Chondrocyte (in vitro differentiated cells): ENCODE measurements at regions not wholly inside any gene's neighbourhood (a gene's known extent, or its start where the extent isn't known, plus 50 kb on each side); places are given as distances from the start of the nearest gene placed in this dataset.

Source experiments
- DNase-seq: peaks from one replicate; pipeline ENCODE4 v3.0.0; 2021; ENCODE audit warnings: mixed read lengths, low spot score
- H3K27ac Mint-ChIP-seq: one replicate; pipeline ENCODE4 v1.8.0; 2021; ENCODE audit warnings: mild to moderate bottlenecking, moderate library complexity, mixed read lengths; ENCODE audit not compliant: unreplicated experiment
- H3K27me3 Mint-ChIP-seq: 2 replicates; pipeline ENCODE4 v1.8.0; 2021; ENCODE audit warnings: low read depth, mixed read lengths
- H3K36me3 Mint-ChIP-seq: 2 replicates; pipeline ENCODE4 v1.8.0; 2021; ENCODE audit warnings: low read depth, mixed read lengths
- H3K4me1 Mint-ChIP-seq: 2 replicates; pipeline ENCODE4 v1.8.0; 2021; ENCODE audit warnings: low read depth, mild to moderate bottlenecking, mixed read lengths
- H3K4me3 Mint-ChIP-seq: one replicate; pipeline ENCODE4 v1.8.0; 2021; ENCODE audit warnings: mild to moderate bottlenecking, moderate library complexity, mixed read lengths; ENCODE audit not compliant: unreplicated experiment
- H3K9me3 Mint-ChIP-seq: 2 replicates; pipeline ENCODE4 v1.8.0; 2021; ENCODE audit warnings: low read depth, mixed read lengths
- TF ChIP-seq, protein P1 (sequence below): fragments of 200-600 bp; sonication (generic); IDR thresholded peaks from 2 replicates; pipeline ENCODE4 v1.5.0; 2021; ENCODE audit warnings: antibody characterized with exemption, mild to moderate bottlenecking, moderate library complexity

DNA sequence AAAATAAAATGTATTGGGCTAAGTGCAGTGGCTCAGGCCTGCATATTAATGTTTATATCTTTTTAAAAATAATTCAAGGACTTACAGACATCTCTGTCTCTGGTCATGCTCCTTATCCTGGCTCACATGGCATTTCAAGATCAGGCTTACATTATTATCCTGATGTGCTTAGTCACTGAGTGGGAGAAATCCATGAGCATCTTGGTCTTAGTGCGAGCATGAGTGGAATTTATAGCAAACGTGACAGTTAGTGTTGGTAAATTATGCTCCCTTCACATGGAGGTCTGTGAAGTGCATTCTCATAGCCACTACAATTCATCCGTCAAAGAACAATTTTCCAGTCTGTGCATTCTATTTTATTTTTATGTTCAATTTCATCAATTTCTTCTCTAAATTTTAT, 237.8 kb upstream of the EDIL3 start:
- Mint-ChIP-seq H3K4me1 (no peaks in the 10 kb centered on the region), H3K27me3 (no peaks in the 10 kb centered on the region), H3K9me3 (peaks cover 3% of the 10 kb centered on the region), H3K4me3 (no peak overlapping the region), H3K27ac (no peak overlapping the region), H3K36me3 (no peaks in the 10 kb centered on the region)
- TF ChIP-seq, protein P1, sequence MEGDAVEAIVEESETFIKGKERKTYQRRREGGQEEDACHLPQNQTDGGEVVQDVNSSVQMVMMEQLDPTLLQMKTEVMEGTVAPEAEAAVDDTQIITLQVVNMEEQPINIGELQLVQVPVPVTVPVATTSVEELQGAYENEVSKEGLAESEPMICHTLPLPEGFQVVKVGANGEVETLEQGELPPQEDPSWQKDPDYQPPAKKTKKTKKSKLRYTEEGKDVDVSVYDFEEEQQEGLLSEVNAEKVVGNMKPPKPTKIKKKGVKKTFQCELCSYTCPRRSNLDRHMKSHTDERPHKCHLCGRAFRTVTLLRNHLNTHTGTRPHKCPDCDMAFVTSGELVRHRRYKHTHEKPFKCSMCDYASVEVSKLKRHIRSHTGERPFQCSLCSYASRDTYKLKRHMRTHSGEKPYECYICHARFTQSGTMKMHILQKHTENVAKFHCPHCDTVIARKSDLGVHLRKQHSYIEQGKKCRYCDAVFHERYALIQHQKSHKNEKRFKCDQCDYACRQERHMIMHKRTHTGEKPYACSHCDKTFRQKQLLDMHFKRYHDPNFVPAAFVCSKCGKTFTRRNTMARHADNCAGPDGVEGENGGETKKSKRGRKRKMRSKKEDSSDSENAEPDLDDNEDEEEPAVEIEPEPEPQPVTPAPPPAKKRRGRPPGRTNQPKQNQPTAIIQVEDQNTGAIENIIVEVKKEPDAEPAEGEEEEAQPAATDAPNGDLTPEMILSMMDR, result no peak
- DNase-seq, result no peak

DNA sequence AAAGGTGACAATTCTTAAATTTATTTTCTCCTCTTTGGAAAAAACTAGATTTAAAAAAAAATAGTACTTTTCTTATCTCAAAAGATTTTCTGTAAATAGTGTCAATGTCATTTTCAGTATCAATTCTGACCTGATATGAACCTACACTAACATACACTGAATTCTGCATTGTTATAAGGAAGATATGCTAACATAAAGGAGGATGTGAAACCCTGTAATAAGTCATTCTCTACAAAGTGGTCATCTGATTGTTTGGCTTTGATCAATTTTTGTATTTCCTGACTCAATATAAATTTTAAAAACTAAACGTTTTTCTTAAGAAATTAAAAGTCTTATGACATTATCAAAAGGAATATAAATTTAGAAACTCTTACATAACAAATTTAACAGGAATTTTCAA, 233.6 kb upstream of the EDIL3 start:
- TF ChIP-seq, protein P1, result no peak
- Mint-ChIP-seq H3K9me3 (peaks cover 3% of the 10 kb centered on the region), H3K4me3 (no peak overlapping the region)

DNA sequence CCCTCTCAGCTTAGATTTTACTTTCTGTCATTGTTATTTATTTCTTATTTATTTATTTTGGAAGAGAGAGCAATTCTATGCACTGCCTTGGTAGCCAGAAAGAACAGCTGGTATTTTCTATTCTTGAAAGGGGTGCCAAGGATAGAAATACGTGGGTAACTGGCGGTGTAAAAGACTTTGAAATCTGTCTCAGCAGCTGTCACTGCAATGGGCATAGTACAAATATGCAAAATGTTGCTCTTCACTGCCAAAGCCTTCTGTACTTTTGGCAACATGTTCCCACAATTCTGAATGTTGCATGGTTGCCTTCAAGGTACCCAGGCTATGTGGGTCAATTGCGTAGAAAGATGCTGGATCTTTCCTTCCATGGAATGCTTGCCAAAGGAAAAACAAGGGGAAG, 230.2 kb upstream of the EDIL3 start:
- H3K27ac Mint-ChIP-seq, result no peak overlapping the region
- no peaks in the 10 kb centered on the region for H3K36me3 Mint-ChIP-seq
- H3K9me3 Mint-ChIP-seq, result peaks cover 3% of the 10 kb centered on the region
- H3K27me3 Mint-ChIP-seq, result peaks cover 1% of the 10 kb centered on the region
- H3K4me1 Mint-ChIP-seq, result no peaks in the 10 kb centered on the region
- no peak overlapping the region for H3K4me3 Mint-ChIP-seq
- TF ChIP-seq, protein P1, result no peak
- no peak for DNase-seq

More for the DNA sequence above, 233.6 kb upstream of the EDIL3 start:
- H3K27ac Mint-ChIP-seq, result no peak overlapping the region
- no peak for DNase-seq
- H3K4me1 Mint-ChIP-seq, result no peaks in the 10 kb centered on the region
- H3K36me3 Mint-ChIP-seq, result no peaks in the 10 kb centered on the region
- no peaks in the 10 kb centered on the region for H3K27me3 Mint-ChIP-seq

GRCh38 chr5:84606784-84607183, 222.1 kb upstream of the EDIL3 start:
- TF ChIP-seq, protein P1, result no peak
- no peak overlapping the region for H3K27ac Mint-ChIP-seq
- no peaks in the 10 kb centered on the region for H3K36me3 Mint-ChIP-seq

GRCh38 chr5:84605241-84605640, 220.6 kb upstream of the EDIL3 start:
- no peak for DNase-seq
- Mint-ChIP-seq H3K36me3 (no peaks in the 10 kb centered on the region), H3K27ac (no peak overlapping the region), H3K9me3 (peaks cover 2% of the 10 kb centered on the region), H3K27me3 (no peaks in the 10 kb centered on the region), H3K4me1 (peaks cover 13% of the 10 kb centered on the region), H3K4me3 (no peak overlapping the region)
- TF ChIP-seq, protein P1, result no peak

More at GRCh38 chr5:84606784-84607183, 222.1 kb upstream of the EDIL3 start:
- DNase-seq, result no peak
- no peak overlapping the region for H3K4me3 Mint-ChIP-seq
- H3K4me1 Mint-ChIP-seq, result peaks cover 13% of the 10 kb centered on the region
- no peaks in the 10 kb centered on the region for H3K27me3 Mint-ChIP-seq
- H3K9me3 Mint-ChIP-seq, result peaks cover 2% of the 10 kb centered on the region
